Thyroid gland (tissue), 4 donors: ENCODE measurements at regions not wholly inside any gene's neighbourhood (a gene's known extent, or its start where the extent isn't known, plus 50 kb on each side); places are given as distances from the start of the nearest gene placed in this dataset.
"Not testable (repeated sequence)": the region's sequence is repeated elsewhere in the genome, so short reads cannot be mapped to it uniquely, and the experiment has no call there.

Experiments used
- DNase-seq, 2 donors: peaks; one replicate each; pipeline ENCODE4 v3.0.0-alpha.2; 2019
- H3K27ac ChIP-seq, 3 donors: fragments of 200-600 bp; sonication (generic); 1 replicate in 2 of 3; 2 replicates in 1 of 3; pipeline ENCODE4 v1.5.1; 2016 to 2019; ENCODE audit warnings: mild to moderate bottlenecking in 1 of 3, moderate library complexity in 1 of 3
- H3K27me3 ChIP-seq: fragments of 200-600 bp; sonication (generic); one replicate; pipeline ENCODE4 v1.5.1; 2019
- H3K36me3 ChIP-seq, 2 donors: fragments of 200-600 bp; sonication (generic); one replicate each; pipeline ENCODE4 v1.5.1; 2016 to 2019
- H3K4me1 ChIP-seq, 2 donors: fragments of 200-600 bp; sonication (generic); one replicate each; pipeline ENCODE4 v1.5.1; 2017 to 2019
- H3K4me3 ChIP-seq, 3 donors: fragments of 200-600 bp; sonication (generic); replicated peaks in 1 of 3; 1 replicate in 2 of 3; 2 replicates in 1 of 3; pipeline ENCODE4 v1.5.1; 2016; ENCODE audit warnings: mild to moderate bottlenecking in 1 of 3
- H3K9me3 ChIP-seq: fragments of 200-600 bp; sonication (generic); one replicate; pipeline ENCODE4 v1.5.1; 2017
- CTCF ChIP-seq, 6 experiments: fragments of 200-600 bp in 3 of 6; fragments of 450-650 bp in 3 of 6; sonication (generic) in 3 of 6; IDR thresholded peaks; one replicate each; pipeline ENCODE4 v1.5.1; 2016 to 2019; ENCODE audit warnings: antibody characterized with exemption in 6 of 6, mild to moderate bottlenecking in 2 of 6, inconsistent platforms in 1 of 6, moderate library complexity in 1 of 6
- POLR2A ChIP-seq, 2 donors: fragments of 450-650 bp; IDR thresholded peaks; one replicate each; pipeline ENCODE4 v1.6.1; 2017; ENCODE audit warnings: antibody characterized with exemption in 2 of 2, mild to moderate bottlenecking in 2 of 2, moderate library complexity in 1 of 2
- WGBS, 2 donors: methylation state at CpG; one replicate each; pipeline ENCODE4 v1.1.5; 2017; 5-methylcytosine and 5-hydroxymethylcytosine counted together
- intact Hi-C: fragments of 100-400 bp; cut with DNase I; formaldehyde crosslinking; loops from one replicate; pipeline ENCODE4 v1.15.1; 2023

GRCh38 chr1:185520188-185520920 lies 203.3 kb upstream of the IVNS1ABP start:
- intact Hi-C loops, result no loop called here
- 90 to 95% methylated on average over 2 of the region's 2 CpGs for WGBS, 2 donors
- H3K4me3 ChIP-seq, result no peak overlapping the region

GRCh38 chr1:185517808-185518419 lies 200.9 kb upstream of the IVNS1ABP start:
- H3K27me3 ChIP-seq, result no peaks in the 10 kb centered on the region
- TF ChIP-seq POLR2A (IDR thresholded peaks at IDR 0.05), result no peak
- no peak for TF ChIP-seq CTCF (IDR thresholded peaks at IDR 0.05)
- H3K4me3 ChIP-seq, result no peak overlapping the region
- DNase-seq, result no peak
- no peak overlapping the region for H3K27ac ChIP-seq
- no peaks in the 10 kb centered on the region for H3K4me1 ChIP-seq
- no peaks in the 10 kb centered on the region for H3K9me3 ChIP-seq
- intact Hi-C loops, result no loop called here
- H3K36me3 ChIP-seq, result no peaks in the 10 kb centered on the region
- WGBS, 2 donors, result 72 to 76% methylated on average over 2 of the region's 2 CpGs

More at GRCh38 chr1:185520188-185520920, 203.3 kb upstream of the IVNS1ABP start:
- no peaks in the 10 kb centered on the region for H3K4me1 ChIP-seq
- TF ChIP-seq POLR2A (IDR thresholded peaks at IDR 0.05) (no peak), CTCF (IDR thresholded peaks at IDR 0.05) (no peak)
- no peaks in the 10 kb centered on the region for H3K27me3 ChIP-seq
- no peak overlapping the region for H3K27ac ChIP-seq
- H3K9me3 ChIP-seq, result no peaks in the 10 kb centered on the region
- no peaks in the 10 kb centered on the region for H3K36me3 ChIP-seq
- no peak for DNase-seq

- DNase-seq, H3K4me3 ChIP-seq, H3K36me3 ChIP-seq, H3K27me3 ChIP-seq, H3K9me3 ChIP-seq, H3K4me1 ChIP-seq, H3K27ac ChIP-seq, intact Hi-C loops: not testable (repeated sequence)
- WGBS, 2 donors, result 93% methylated on average over 2 of the region's 2 CpGs
Measured at GRCh38 chr1:185517301-185517700, 200.3 kb upstream of the IVNS1ABP start.

- no peak overlapping the region for H3K4me3 ChIP-seq
- no peaks in the 10 kb centered on the region for H3K4me1 ChIP-seq
- no peaks in the 10 kb centered on the region for H3K9me3 ChIP-seq
- H3K27me3 ChIP-seq, result no peaks in the 10 kb centered on the region
- intact Hi-C loops, result no loop called here
- no peaks in the 10 kb centered on the region for H3K36me3 ChIP-seq
- WGBS, 2 donors, result 93 to 94% methylated on average over 2 of the region's 2 CpGs
- no peak overlapping the region for H3K27ac ChIP-seq
- DNase-seq, result no peak
- no peak for TF ChIP-seq POLR2A (IDR thresholded peaks at IDR 0.05)
- TF ChIP-seq CTCF (IDR thresholded peaks at IDR 0.05), result no peak
Measured at GRCh38 chr1:185515696-185516095, 198.7 kb upstream of the IVNS1ABP start.

DNA sequence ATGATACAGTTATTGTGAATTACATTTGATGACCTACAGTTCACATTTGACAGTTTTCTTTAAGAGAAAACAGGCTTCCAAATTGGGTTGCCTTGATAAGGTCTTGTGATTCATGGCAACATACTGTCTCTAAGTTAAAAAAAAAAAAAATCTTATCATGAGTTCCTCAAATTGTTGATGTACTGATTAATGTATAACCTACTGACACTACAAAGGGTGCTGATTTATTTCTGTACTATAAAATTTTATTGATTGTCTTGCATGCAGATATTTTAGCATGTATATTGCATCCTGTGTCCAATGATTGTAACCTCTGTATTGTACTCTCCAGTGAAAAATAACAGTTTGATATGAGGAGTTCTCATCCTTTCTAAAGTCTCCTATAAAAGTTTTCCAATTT lies 197.3 kb upstream of the IVNS1ABP start:
- DNase-seq, result no peak
- intact Hi-C loops, result no loop called here
- H3K4me3 ChIP-seq, result no peak overlapping the region
- no peaks in the 10 kb centered on the region for H3K36me3 ChIP-seq
- H3K27me3 ChIP-seq, result no peaks in the 10 kb centered on the region
- H3K9me3 ChIP-seq, result no peaks in the 10 kb centered on the region
- TF ChIP-seq POLR2A (IDR thresholded peaks at IDR 0.05) (no peak), CTCF (IDR thresholded peaks at IDR 0.05) (no peak)
- H3K27ac ChIP-seq, result no peak overlapping the region
- H3K4me1 ChIP-seq, result no peaks in the 10 kb centered on the region
